GM19455 (cell line): ENCODE measurements at regions not wholly inside any gene's neighbourhood (a gene's known extent, or its start where the extent isn't known, plus 50 kb on each side); places are given as distances from the start of the nearest gene placed in this dataset.

ENCODE experiments used
- ATAC-seq: cut with Tn5 transposase; IDR thresholded peaks from one replicate; pipeline ENCODE4 v1.9.1; 2021; ENCODE audit not compliant: unreplicated experiment

- ATAC-seq, result no peak
Observed at GRCh38 chr4:124262211-124263179, 450.0 kb downstream of the ANKRD50 start.

- ATAC-seq, result no peak
Observed at GRCh38 chr4:124265701-124266100, 446.8 kb downstream of the ANKRD50 start.

GRCh38 chr4:124266721-124267120, 445.8 kb downstream of the ANKRD50 start:
- ATAC-seq, result no peak

- ATAC-seq, result no peak
Observed at GRCh38 chr4:124276461-124276860, 436.1 kb downstream of the ANKRD50 start.

- ATAC-seq, result no peak
Observed at GRCh38 chr4:124277691-124278090, 434.8 kb downstream of the ANKRD50 start.

GRCh38 chr4:124278477-124278876, 434.1 kb downstream of the ANKRD50 start:
- ATAC-seq, result no peak

- ATAC-seq, result no peak
Observed at GRCh38 chr4:124279741-124280140, 432.8 kb downstream of the ANKRD50 start.

- no peak for ATAC-seq
Observed at GRCh38 chr4:124282301-124282898, 430.1 kb downstream of the ANKRD50 start.

- ATAC-seq, result no peak
Observed at GRCh38 chr4:124288706-124289486, 423.6 kb downstream of the ANKRD50 start.

GRCh38 chr4:124290678-124291077, 421.9 kb downstream of the ANKRD50 start:
- no peak for ATAC-seq

GRCh38 chr4:124295413-124295812, 417.1 kb downstream of the ANKRD50 start:
- no peak for ATAC-seq

- ATAC-seq, result no peak
Observed at GRCh38 chr4:124304941-124305340, 407.6 kb downstream of the ANKRD50 start.

GRCh38 chr4:124306352-124306751, 406.2 kb downstream of the ANKRD50 start:
- ATAC-seq, result no peak

GRCh38 chr4:124307143-124307542, 405.4 kb downstream of the ANKRD50 start:
- ATAC-seq, result no peak

GRCh38 chr4:124318292-124318691, 394.2 kb downstream of the ANKRD50 start:
- no peak for ATAC-seq

- no peak for ATAC-seq
Observed at GRCh38 chr4:124321364-124321763, 391.2 kb downstream of the ANKRD50 start.

- ATAC-seq, result no peak
Observed at GRCh38 chr4:124322234-124323065, 390.1 kb downstream of the ANKRD50 start.

- no peak for ATAC-seq
Observed at GRCh38 chr4:124325690-124326089, 386.8 kb downstream of the ANKRD50 start.

GRCh38 chr4:124329134-124329533, 383.4 kb downstream of the ANKRD50 start:
- no peak for ATAC-seq

GRCh38 chr4:124330045-124330444, 382.5 kb downstream of the ANKRD50 start:
- no peak for ATAC-seq

- no peak for ATAC-seq
Observed at GRCh38 chr4:124331781-124332180, 380.8 kb downstream of the ANKRD50 start.
